ENCODE measurements at regions not wholly inside any gene's neighbourhood (a gene's known extent, or its start where the extent isn't known, plus 50 kb on each side); places are given as distances from the start of the nearest gene placed in this dataset.

GRCh38 chr7:17706734-17707133 is 233.6 kb downstream of the SNX13 start:
- TF ChIP-seq, protein P1, sequence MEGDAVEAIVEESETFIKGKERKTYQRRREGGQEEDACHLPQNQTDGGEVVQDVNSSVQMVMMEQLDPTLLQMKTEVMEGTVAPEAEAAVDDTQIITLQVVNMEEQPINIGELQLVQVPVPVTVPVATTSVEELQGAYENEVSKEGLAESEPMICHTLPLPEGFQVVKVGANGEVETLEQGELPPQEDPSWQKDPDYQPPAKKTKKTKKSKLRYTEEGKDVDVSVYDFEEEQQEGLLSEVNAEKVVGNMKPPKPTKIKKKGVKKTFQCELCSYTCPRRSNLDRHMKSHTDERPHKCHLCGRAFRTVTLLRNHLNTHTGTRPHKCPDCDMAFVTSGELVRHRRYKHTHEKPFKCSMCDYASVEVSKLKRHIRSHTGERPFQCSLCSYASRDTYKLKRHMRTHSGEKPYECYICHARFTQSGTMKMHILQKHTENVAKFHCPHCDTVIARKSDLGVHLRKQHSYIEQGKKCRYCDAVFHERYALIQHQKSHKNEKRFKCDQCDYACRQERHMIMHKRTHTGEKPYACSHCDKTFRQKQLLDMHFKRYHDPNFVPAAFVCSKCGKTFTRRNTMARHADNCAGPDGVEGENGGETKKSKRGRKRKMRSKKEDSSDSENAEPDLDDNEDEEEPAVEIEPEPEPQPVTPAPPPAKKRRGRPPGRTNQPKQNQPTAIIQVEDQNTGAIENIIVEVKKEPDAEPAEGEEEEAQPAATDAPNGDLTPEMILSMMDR (conservative IDR thresholded peaks at IDR 0.05), result peak; percentile 80
- TF ChIP-seq ZFX (IDR thresholded peaks at IDR 0.05), result no peak
